OCI-LY7 (cell line): ENCODE measurements at regions not wholly inside any gene's neighbourhood (a gene's known extent, or its start where the extent isn't known, plus 50 kb on each side); places are given as distances from the start of the nearest gene placed in this dataset.

Experiments
- EZH2phosphoT487 ChIP-seq: fragments of 200-600 bp; sonication (generic); IDR thresholded peaks from 2 replicates; pipeline ENCODE4 v1.6.1; 2018; ENCODE audit warnings: low read depth, borderline replicate concordance, mild to moderate bottlenecking, mixed run types, antibody characterized with exemption, low read length, moderate library complexity, mixed read lengths
- TF ChIP-seq, protein P1 (sequence below): fragments of 200-600 bp; sonication (generic); conservative IDR thresholded peaks from 2 replicates; pipeline ENCODE4 v1.5.1; 2014; ENCODE audit warnings: mild to moderate bottlenecking, antibody characterized with exemption, low read length, moderate library complexity, mixed read lengths

DNA sequence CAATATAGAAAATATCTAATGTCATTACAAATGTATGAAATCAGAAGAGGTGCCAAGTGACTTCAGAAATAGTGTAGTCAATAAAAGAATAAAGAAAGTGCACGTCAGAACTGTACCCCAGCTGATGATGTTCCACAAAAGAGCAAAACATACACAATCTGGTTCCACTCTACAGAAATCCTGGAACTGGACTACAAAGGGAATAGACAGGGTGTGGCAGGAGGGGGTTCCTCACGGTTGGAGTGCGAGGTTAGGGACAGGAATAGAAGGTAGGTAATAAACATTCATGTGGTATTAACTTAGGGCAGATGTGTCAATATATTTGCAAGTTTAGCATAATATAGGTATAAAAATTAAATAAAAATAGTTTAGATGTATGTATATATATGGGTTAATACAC lies 103.3 kb upstream of the GOLGA6L6 start:
- TF ChIP-seq, protein P1, sequence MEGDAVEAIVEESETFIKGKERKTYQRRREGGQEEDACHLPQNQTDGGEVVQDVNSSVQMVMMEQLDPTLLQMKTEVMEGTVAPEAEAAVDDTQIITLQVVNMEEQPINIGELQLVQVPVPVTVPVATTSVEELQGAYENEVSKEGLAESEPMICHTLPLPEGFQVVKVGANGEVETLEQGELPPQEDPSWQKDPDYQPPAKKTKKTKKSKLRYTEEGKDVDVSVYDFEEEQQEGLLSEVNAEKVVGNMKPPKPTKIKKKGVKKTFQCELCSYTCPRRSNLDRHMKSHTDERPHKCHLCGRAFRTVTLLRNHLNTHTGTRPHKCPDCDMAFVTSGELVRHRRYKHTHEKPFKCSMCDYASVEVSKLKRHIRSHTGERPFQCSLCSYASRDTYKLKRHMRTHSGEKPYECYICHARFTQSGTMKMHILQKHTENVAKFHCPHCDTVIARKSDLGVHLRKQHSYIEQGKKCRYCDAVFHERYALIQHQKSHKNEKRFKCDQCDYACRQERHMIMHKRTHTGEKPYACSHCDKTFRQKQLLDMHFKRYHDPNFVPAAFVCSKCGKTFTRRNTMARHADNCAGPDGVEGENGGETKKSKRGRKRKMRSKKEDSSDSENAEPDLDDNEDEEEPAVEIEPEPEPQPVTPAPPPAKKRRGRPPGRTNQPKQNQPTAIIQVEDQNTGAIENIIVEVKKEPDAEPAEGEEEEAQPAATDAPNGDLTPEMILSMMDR = no peak
- no peak for TF ChIP-seq EZH2phosphoT487
